Trophoblast cell (in vitro differentiated cells and primary cell): ENCODE measurements at regions not wholly inside any gene's neighbourhood (a gene's known extent, or its start where the extent isn't known, plus 50 kb on each side); places are given as distances from the start of the nearest gene placed in this dataset.

ENCODE experiments used
- DNase-seq, 2 donors: peaks; one replicate each; pipeline ENCODE4 v3.0.0-alpha.2; 2016
- H2AFZ ChIP-seq: 2 replicates; pipeline ENCODE4 v1.6.1; 2013; ENCODE audit warnings: low read length, moderate library complexity, mild to moderate bottlenecking; ENCODE audit not compliant: insufficient read depth, poor library complexity
- H2AK5ac ChIP-seq: 2 replicates; pipeline ENCODE4 v1.6.1; 2013; ENCODE audit warnings: mild to moderate bottlenecking, low read length
- H2BK120ac ChIP-seq: 2 replicates; pipeline ENCODE4 v1.6.1; 2013; ENCODE audit warnings: low read length, mild to moderate bottlenecking, moderate library complexity; ENCODE audit not compliant: insufficient read depth, poor library complexity
- H2BK12ac ChIP-seq: 2 replicates; pipeline ENCODE4 v1.6.1; 2013; ENCODE audit warnings: mild to moderate bottlenecking, low read length, moderate library complexity
- H2BK5ac ChIP-seq: 2 replicates; pipeline ENCODE4 v1.6.1; 2013; ENCODE audit warnings: low read length, low read depth, moderate library complexity, mild to moderate bottlenecking; ENCODE audit not compliant: poor library complexity
- H3K14ac ChIP-seq: 2 replicates; pipeline ENCODE4 v1.6.1; 2013; ENCODE audit warnings: mild to moderate bottlenecking, low read length
- H3K18ac ChIP-seq: 2 replicates; pipeline ENCODE4 v1.6.1; 2013; ENCODE audit warnings: mild to moderate bottlenecking, low read length
- H3K23ac ChIP-seq: 2 replicates; pipeline ENCODE4 v1.6.1; 2013; ENCODE audit warnings: low read length
- H3K27ac ChIP-seq: 2 replicates; pipeline ENCODE4 v1.5.1; 2013; ENCODE audit warnings: low read depth, mild to moderate bottlenecking, inconsistent platforms, low read length, moderate library complexity
- H3K27me3 ChIP-seq: 2 replicates; pipeline ENCODE4 v1.6.1; 2013; ENCODE audit warnings: inconsistent platforms, mild to moderate bottlenecking, low read length, moderate library complexity; ENCODE audit not compliant: insufficient read depth
- H3K36me3 ChIP-seq, 2 experiments: 1 replicate in 1 of 2; 2 replicates in 1 of 2; pipeline ENCODE4 v1.6.1; 2013; ENCODE audit warnings: low read length in 2 of 2, mild to moderate bottlenecking in 2 of 2, moderate library complexity in 1 of 2; ENCODE audit not compliant: insufficient read depth in 2 of 2, control insufficient read depth in 1 of 2
- H3K4ac ChIP-seq: 2 replicates; pipeline ENCODE4 v1.6.1; 2013; ENCODE audit warnings: low read depth, mild to moderate bottlenecking, low read length, moderate library complexity
- H3K4me1 ChIP-seq, 2 experiments: 1 replicate in 1 of 2; 2 replicates in 1 of 2; pipeline ENCODE4 v1.6.1; 2013; ENCODE audit warnings: low read length in 2 of 2, mild to moderate bottlenecking in 2 of 2, moderate library complexity in 1 of 2; ENCODE audit not compliant: insufficient read depth in 2 of 2, control insufficient read depth in 1 of 2
- H3K4me2 ChIP-seq: 2 replicates; pipeline ENCODE4 v1.6.1; 2013; ENCODE audit warnings: inconsistent platforms, mild to moderate bottlenecking, low read length, moderate library complexity
- H3K4me3 ChIP-seq: 2 replicates; pipeline ENCODE4 v1.5.1; 2013; ENCODE audit warnings: mild to moderate bottlenecking, low read depth, low read length, inconsistent platforms
- H3K79me1 ChIP-seq: one replicate; pipeline ENCODE4 v1.6.1; 2013; ENCODE audit warnings: low read length
- H3K79me2 ChIP-seq: 2 replicates; pipeline ENCODE4 v1.6.1; 2013; ENCODE audit warnings: low read length, mild to moderate bottlenecking; ENCODE audit not compliant: control insufficient read depth, insufficient read depth, poor library complexity
- H3K9ac ChIP-seq: 2 replicates; pipeline ENCODE4 v1.6.1; 2013; ENCODE audit warnings: mild to moderate bottlenecking, low read length
- H3K9me3 ChIP-seq: 2 replicates; pipeline ENCODE4 v1.6.1; 2013; ENCODE audit warnings: low read depth, mild to moderate bottlenecking, control low read depth, inconsistent platforms, low read length; ENCODE audit not compliant: insufficient read depth
- H4K12ac ChIP-seq: 2 replicates; pipeline ENCODE4 v1.6.1; 2013; ENCODE audit warnings: low read depth, mild to moderate bottlenecking, low read length, moderate library complexity
- H4K8ac ChIP-seq: 2 replicates; pipeline ENCODE4 v1.6.1; 2013; ENCODE audit warnings: low read depth, mild to moderate bottlenecking, low read length, moderate library complexity
- H4K91ac ChIP-seq: one replicate; pipeline ENCODE4 v1.6.1; 2013; ENCODE audit warnings: low read depth, mild to moderate bottlenecking, low read length, moderate library complexity
- WGBS: extraction: QIAGEN DNeasy Blood & Tissue Kit; methylation state at CpG from one replicate; pipeline ENCODE4 v1.1.7; 2013; ENCODE audit warnings: missing lambda C conversion rate; ENCODE audit not compliant: insufficient read length, insufficient coverage; ENCODE audit errors: extremely low coverage; 5-methylcytosine and 5-hydroxymethylcytosine counted together

GRCh38 chr4:32525420-32525819 lies 1805.3 kb downstream of the PCDH7 start:
- H3K14ac ChIP-seq = no peak overlapping the region
- no peak overlapping the region for H3K23ac ChIP-seq
- H2BK120ac ChIP-seq = no peak overlapping the region
- H4K91ac ChIP-seq = no peak overlapping the region
- H3K18ac ChIP-seq = no peak overlapping the region
- H4K12ac ChIP-seq = no peak overlapping the region
- no peak for DNase-seq
- H3K27me3 ChIP-seq = no peaks in the 10 kb centered on the region
- no peak overlapping the region for H3K27ac ChIP-seq
- no peak overlapping the region for H3K4ac ChIP-seq
- no peak overlapping the region for H3K4me3 ChIP-seq
- H3K79me2 ChIP-seq = no peaks in the 10 kb centered on the region
- H3K4me2 ChIP-seq = no peak overlapping the region
- H2BK5ac ChIP-seq = no peak overlapping the region
- H3K9ac ChIP-seq = no peak overlapping the region
- no peaks in the 10 kb centered on the region for H3K4me1 ChIP-seq
- H3K9me3 ChIP-seq = no peaks in the 10 kb centered on the region
- no peaks in the 10 kb centered on the region for H3K36me3 ChIP-seq
- no peaks in the 10 kb centered on the region for H3K79me1 ChIP-seq
- no peak overlapping the region for H2BK12ac ChIP-seq
- no peak overlapping the region for H2AFZ ChIP-seq
- H4K8ac ChIP-seq = no peak overlapping the region
- H2AK5ac ChIP-seq = no peak overlapping the region

GRCh38 chr4:32544846-32545245 lies 1824.7 kb downstream of the PCDH7 start:
- Histone ChIP-seq H3K23ac (no peak overlapping the region), H2BK120ac (no peak overlapping the region), H2AFZ (no peak overlapping the region), H3K9ac (no peak overlapping the region), H4K91ac (no peak overlapping the region), H3K27ac (no peak overlapping the region), H2BK12ac (no peak overlapping the region), H3K4me1 (no peaks in the 10 kb centered on the region), H3K27me3 (no peaks in the 10 kb centered on the region), H3K18ac (no peak overlapping the region), H4K8ac (no peak overlapping the region), H3K36me3 (no peaks in the 10 kb centered on the region), H2AK5ac (no peak overlapping the region), H4K12ac (no peak overlapping the region), H3K79me1 (no peaks in the 10 kb centered on the region), H2BK5ac (no peak overlapping the region), H3K4me2 (no peak overlapping the region), H3K4me3 (no peak overlapping the region), H3K4ac (no peak overlapping the region), H3K79me2 (no peaks in the 10 kb centered on the region), H3K9me3 (peaks cover 2% of the 10 kb centered on the region), H3K14ac (no peak overlapping the region)
- WGBS = 100% methylated on average over 2 of the region's 3 CpGs
- no peak for DNase-seq

GRCh38 chr4:32551943-32552342 lies 1831.8 kb downstream of the PCDH7 start:
- no peaks in the 10 kb centered on the region for H3K27me3 ChIP-seq
- H3K36me3 ChIP-seq = no peaks in the 10 kb centered on the region
- H4K8ac ChIP-seq = no peak overlapping the region
- H2AK5ac ChIP-seq = no peak overlapping the region
- H3K9me3 ChIP-seq = no peaks in the 10 kb centered on the region
- no peaks in the 10 kb centered on the region for H3K4me1 ChIP-seq
- H4K91ac ChIP-seq = no peak overlapping the region
- H3K4ac ChIP-seq = no peak overlapping the region
- H3K18ac ChIP-seq = no peak overlapping the region
- no peaks in the 10 kb centered on the region for H3K79me2 ChIP-seq
- no peak overlapping the region for H3K4me2 ChIP-seq
- H2AFZ ChIP-seq = no peak overlapping the region
- H2BK120ac ChIP-seq = no peak overlapping the region
- H3K79me1 ChIP-seq = no peaks in the 10 kb centered on the region
- H2BK12ac ChIP-seq = no peak overlapping the region
- no peak overlapping the region for H4K12ac ChIP-seq
- no peak overlapping the region for H3K14ac ChIP-seq
- H3K4me3 ChIP-seq = no peak overlapping the region
- DNase-seq = no peak
- H2BK5ac ChIP-seq = no peak overlapping the region
- no peak overlapping the region for H3K27ac ChIP-seq
- H3K23ac ChIP-seq = no peak overlapping the region
- no peak overlapping the region for H3K9ac ChIP-seq

GRCh38 chr4:32560306-32560705 lies 1840.1 kb downstream of the PCDH7 start:
- Histone ChIP-seq H2BK12ac (no peak overlapping the region), H3K36me3 (no peaks in the 10 kb centered on the region), H3K4me3 (no peak overlapping the region), H4K91ac (no peak overlapping the region), H3K79me1 (no peaks in the 10 kb centered on the region), H3K18ac (no peak overlapping the region), H2BK120ac (no peak overlapping the region), H3K79me2 (no peaks in the 10 kb centered on the region), H3K4me2 (no peak overlapping the region), H3K27me3 (no peaks in the 10 kb centered on the region), H2BK5ac (no peak overlapping the region), H3K4ac (no peak overlapping the region), H2AK5ac (no peak overlapping the region), H3K14ac (no peak overlapping the region), H3K9me3 (no peaks in the 10 kb centered on the region), H4K8ac (no peak overlapping the region), H3K9ac (no peak overlapping the region), H3K23ac (no peak overlapping the region), H2AFZ (no peak overlapping the region), H3K27ac (no peak overlapping the region), H4K12ac (no peak overlapping the region), H3K4me1 (peaks cover 0 to 2% of the 10 kb centered on the region in 2 experiments)
- no peak for DNase-seq
- WGBS = no CpG with 5 or more reads among the region's 5 CpGs

- Histone ChIP-seq H4K12ac (no peak overlapping the region), H3K9me3 (no peaks in the 10 kb centered on the region), H3K4me1 (peaks cover 0 to 2% of the 10 kb centered on the region in 2 experiments), H3K23ac (no peak overlapping the region), H2AK5ac (no peak overlapping the region), H3K4ac (no peak overlapping the region), H3K4me2 (no peak overlapping the region), H4K8ac (no peak overlapping the region), H3K79me2 (no peaks in the 10 kb centered on the region), H4K91ac (no peak overlapping the region), H2BK5ac (no peak overlapping the region), H3K36me3 (no peaks in the 10 kb centered on the region), H3K14ac (no peak overlapping the region), H3K79me1 (no peaks in the 10 kb centered on the region), H3K27ac (no peak overlapping the region), H3K4me3 (no peak overlapping the region), H3K9ac (no peak overlapping the region), H2AFZ (no peak overlapping the region), H3K27me3 (no peaks in the 10 kb centered on the region), H2BK120ac (no peak overlapping the region), H3K18ac (no peak overlapping the region), H2BK12ac (no peak overlapping the region)
- DNase-seq = no peak
- WGBS = no CpG with 5 or more reads among the region's 3 CpGs
Observed at GRCh38 chr4:32562010-32562409, 1841.8 kb downstream of the PCDH7 start.
